AG10803 (cell line): ENCODE measurements at regions not wholly inside any gene's neighbourhood (a gene's known extent, or its start where the extent isn't known, plus 50 kb on each side); places are given as distances from the start of the nearest gene placed in this dataset.

Experiments
- DNase-seq: peaks from one replicate; pipeline ENCODE4 v3.0.0; 2010; ENCODE audit warnings: low read depth
- H3K4me3 ChIP-seq: 2 replicates; pipeline ENCODE4 v1.5.1; 2011; ENCODE audit warnings: mild to moderate bottlenecking, low read length, control low read depth
- TF ChIP-seq, protein P1 (sequence below): conservative IDR thresholded peaks from 2 replicates; pipeline ENCODE4 v1.5.1; 2011; ENCODE audit warnings: mild to moderate bottlenecking, low read length, control low read depth, inconsistent platforms

DNA sequence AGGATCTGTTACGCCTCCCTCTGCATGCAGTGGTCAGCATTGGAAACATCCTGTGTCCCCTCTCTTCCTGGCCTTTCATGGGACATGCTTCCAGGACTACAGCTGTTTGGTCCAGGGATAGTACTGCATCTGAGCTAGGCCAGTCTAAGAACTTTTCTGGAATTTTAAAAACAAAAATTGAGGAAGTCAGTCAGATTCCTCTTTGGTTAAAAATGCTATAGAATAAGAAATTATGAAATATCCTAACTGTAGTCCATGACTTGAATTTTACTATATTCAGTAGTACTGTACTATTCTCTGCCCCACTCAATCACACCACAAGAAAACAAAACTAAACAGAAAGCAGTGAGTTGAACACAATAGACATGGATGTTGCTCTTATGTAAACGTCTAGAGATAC is 201.0 kb upstream of the CADM1 start:
- TF ChIP-seq, protein P1, sequence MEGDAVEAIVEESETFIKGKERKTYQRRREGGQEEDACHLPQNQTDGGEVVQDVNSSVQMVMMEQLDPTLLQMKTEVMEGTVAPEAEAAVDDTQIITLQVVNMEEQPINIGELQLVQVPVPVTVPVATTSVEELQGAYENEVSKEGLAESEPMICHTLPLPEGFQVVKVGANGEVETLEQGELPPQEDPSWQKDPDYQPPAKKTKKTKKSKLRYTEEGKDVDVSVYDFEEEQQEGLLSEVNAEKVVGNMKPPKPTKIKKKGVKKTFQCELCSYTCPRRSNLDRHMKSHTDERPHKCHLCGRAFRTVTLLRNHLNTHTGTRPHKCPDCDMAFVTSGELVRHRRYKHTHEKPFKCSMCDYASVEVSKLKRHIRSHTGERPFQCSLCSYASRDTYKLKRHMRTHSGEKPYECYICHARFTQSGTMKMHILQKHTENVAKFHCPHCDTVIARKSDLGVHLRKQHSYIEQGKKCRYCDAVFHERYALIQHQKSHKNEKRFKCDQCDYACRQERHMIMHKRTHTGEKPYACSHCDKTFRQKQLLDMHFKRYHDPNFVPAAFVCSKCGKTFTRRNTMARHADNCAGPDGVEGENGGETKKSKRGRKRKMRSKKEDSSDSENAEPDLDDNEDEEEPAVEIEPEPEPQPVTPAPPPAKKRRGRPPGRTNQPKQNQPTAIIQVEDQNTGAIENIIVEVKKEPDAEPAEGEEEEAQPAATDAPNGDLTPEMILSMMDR: no peak
- no peak overlapping the region for H3K4me3 ChIP-seq
- DNase-seq: no peak

DNA sequence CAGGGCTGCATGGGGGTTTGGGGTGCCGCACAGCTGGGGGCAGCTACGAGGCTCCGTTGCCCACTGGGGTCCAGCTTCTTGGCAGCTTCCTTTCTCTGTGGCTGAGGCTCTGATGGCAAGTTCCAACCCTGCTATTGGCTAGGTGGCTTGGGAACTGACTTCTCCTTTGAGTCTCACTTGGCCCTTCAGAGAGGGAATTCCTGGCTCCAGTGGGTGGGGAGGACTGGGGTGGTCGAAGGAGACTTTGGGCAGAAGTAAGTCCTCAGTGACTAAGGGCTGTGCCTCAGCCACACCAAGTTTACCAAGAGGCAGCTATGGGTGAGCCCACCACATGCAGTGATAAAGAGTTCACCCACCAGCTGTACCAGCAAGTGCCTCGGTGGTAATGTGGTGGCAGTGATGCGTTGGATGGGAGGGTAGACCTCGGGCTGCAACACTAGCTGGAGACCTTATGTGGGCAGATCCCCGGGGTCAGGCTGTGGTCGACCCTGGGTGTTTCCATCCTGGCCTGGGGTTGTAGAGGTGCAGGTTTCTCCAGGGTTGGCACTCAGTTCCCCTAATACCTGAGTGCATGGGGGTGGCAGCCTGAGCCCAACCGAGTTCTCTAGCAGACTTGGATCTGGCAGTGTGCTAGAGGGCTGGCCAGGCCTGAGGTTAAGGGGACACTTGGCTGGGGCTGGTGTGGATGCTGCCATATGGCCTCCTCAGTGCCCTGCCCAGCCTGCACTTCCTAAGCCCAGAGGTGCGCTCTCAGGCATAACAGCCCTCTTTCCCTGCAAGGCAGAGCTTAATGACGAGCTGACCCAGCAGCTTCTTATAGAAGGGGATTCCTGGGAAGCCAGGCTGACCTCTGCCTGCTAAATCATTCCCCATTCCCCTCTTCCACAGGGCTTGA is 197.0 kb upstream of the CADM1 start:
- TF ChIP-seq, protein P1: no peak
- H3K4me3 ChIP-seq: no peak overlapping the region
- no peak for DNase-seq

DNA sequence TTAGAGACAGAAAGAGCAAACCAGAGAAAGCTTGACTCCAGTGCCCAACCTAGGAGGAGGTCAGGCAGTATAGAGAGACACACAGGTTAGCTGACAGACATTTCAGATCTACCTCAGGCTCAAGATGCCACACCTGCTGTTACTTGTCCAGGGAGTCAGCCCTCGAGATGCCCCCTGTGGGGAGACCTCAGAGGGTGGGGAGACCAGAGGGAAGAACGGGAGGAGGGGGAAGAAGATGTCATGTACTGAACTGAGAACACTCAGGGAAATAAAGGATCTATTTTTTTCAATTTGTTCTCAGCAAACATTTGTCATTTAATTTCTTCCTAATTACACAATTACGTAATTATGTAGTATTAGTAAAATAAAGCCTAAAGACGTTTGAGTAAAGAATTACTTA is 196.3 kb upstream of the CADM1 start:
- DNase-seq: no peak
- no peak overlapping the region for H3K4me3 ChIP-seq
- TF ChIP-seq, protein P1: no peak

DNA sequence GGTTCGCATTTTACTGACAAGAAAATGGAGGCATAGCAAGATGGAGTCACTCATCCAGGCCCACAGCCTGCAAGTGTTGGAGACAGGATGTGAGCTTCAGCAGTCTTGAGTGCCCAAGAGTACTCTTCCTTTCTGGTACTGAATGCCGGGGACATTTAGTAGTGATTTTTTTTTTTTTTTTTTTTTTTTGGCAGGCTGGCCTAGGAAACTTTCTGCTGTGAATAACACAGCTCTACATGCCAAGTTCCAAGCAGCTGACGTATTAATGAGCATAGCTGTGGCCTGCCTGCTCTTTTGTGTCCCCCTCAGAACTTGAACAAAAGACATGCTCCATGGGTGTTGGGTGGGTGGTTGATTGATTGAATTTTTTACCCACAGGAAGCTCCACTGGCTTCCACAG is 195.5 kb upstream of the CADM1 start:
- TF ChIP-seq, protein P1: no peak
- H3K4me3 ChIP-seq: no peak overlapping the region
- peak; percentile 78 for DNase-seq

DNA sequence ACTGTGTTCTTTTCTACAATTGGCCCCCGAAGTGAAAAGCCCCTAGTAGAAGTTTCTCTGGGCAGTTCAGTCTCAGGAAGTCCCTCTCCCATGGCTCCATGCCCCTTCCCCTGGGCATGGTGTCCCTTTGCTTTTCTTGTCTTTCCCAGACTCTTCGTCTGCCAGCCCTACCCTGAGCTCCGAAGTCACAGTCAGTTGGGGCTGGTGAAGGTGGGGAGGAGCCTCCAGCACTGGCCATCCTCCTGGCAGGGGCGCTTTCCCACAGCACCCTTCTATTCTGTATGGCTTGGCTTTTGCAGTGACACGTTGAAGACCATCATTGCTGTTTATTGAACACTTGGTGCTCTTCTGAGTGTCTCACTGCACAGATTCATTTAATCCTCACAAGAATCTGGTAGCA is 195.1 kb upstream of the CADM1 start:
- no peak overlapping the region for H3K4me3 ChIP-seq
- TF ChIP-seq, protein P1: no peak
- DNase-seq: no peak

DNA sequence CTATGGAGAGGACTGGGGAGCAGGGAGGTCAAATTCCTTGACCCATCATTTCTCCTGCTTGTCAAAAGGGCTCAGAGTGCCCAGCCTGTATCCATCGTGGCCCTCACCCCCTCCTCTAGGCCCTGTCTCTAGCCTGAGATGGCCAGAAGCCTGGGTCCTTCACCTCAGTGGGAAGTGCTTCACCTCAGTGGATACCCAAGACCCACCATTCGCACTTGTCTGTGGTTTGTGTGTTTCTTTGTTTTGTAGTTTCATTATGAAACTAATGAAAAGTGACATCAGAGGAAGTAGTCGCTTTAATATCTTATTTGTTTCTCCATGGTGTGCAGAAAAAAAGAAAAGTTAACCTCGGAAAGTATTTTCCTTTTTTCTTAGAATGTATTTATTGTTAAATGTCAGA is 194.0 kb upstream of the CADM1 start:
- TF ChIP-seq, protein P1: no peak
- H3K4me3 ChIP-seq: no peak overlapping the region
- DNase-seq: no peak

DNA sequence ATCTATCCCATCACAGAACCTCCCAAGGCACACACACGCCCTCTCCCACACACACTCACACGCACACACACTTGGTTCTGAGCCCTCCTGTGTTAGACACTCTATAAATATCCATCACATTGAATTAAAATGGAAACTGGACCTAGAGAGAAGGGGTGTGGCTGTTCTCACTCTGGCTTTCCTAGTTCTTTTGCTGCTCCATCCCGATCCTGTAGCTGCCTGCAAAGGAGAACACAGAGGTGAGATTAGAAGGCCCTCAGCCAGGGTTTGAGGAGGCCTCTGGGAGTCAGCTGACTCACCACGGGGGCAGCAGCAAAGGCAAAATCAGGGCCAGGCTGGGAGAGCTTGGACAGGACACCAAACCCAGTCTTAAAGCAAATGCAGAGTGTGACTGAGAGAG is 192.3 kb upstream of the CADM1 start:
- no peak for DNase-seq
- TF ChIP-seq, protein P1: no peak

More for the DNA sequence above, 192.3 kb upstream of the CADM1 start:
- no peak overlapping the region for H3K4me3 ChIP-seq
